GM12892 (cell line): ENCODE measurements at regions not wholly inside any gene's neighbourhood (a gene's known extent, or its start where the extent isn't known, plus 50 kb on each side); places are given as distances from the start of the nearest gene placed in this dataset.

Experiments used
- POLR2A ChIP-seq: IDR thresholded peaks from 2 replicates; pipeline ENCODE4 v1.6.1; 2011; ENCODE audit warnings: low read depth, low read length, control low read depth
- POLR2AphosphoS5 ChIP-seq: IDR thresholded peaks from 2 replicates; pipeline ENCODE4 v1.6.1; 2011; ENCODE audit warnings: low read depth, low read length, control low read depth
- TAF1 ChIP-seq: IDR thresholded peaks from 2 replicates; pipeline ENCODE4 v1.6.1; 2011; ENCODE audit warnings: low read depth, mild to moderate bottlenecking, control low read depth, low read length, borderline replicate concordance

GRCh38 chr3:157838457-157838856, 267.8 kb downstream of the SHOX2 start:
- TF ChIP-seq POLR2AphosphoS5 (no peak), POLR2A (no peak), TAF1 (no peak)
